ENCODE measurements at regions not wholly inside any gene's neighbourhood (a gene's known extent, or its start where the extent isn't known, plus 50 kb on each side); places are given as distances from the start of the nearest gene placed in this dataset.
"Not testable (repeated sequence)": the region's sequence is repeated elsewhere in the genome, so short reads cannot be mapped to it uniquely, and the experiment has no call there.

GRCh38 chr9:115414561-115414960 is 296.6 kb upstream of the TNC start:
- no peak overlapping the region for H3K27ac ChIP-seq (ENCODE audit: low read depth, low read length)
- no peaks in the 10 kb centered on the region for H3K79me2 ChIP-seq (ENCODE audit: control insufficient read depth, insufficient read depth, low read length, unreplicated experiment)
- no peaks in the 10 kb centered on the region for H3K4me1 ChIP-seq (ENCODE audit: control insufficient read depth, insufficient read depth, low read length, unreplicated experiment)

GRCh38 chr9:115415450-115415849 is 297.5 kb upstream of the TNC start:
- Histone ChIP-seq H3K27me3 (ENCODE audit: insufficient read depth, low read length) (no peaks in the 10 kb centered on the region), H2AFZ (ENCODE audit: low read length, unreplicated experiment) (no peak overlapping the region)

More at GRCh38 chr9:115414561-115414960, 296.6 kb upstream of the TNC start:
- no peaks in the 10 kb centered on the region for H3K27me3 ChIP-seq (ENCODE audit: insufficient read depth, low read length)
- H3K36me3 ChIP-seq (ENCODE audit: insufficient read depth, low read length) = no peaks in the 10 kb centered on the region
- no peak overlapping the region for H3K4me3 ChIP-seq (ENCODE audit: low read depth, low read length)
- no peak overlapping the region for H2AFZ ChIP-seq (ENCODE audit: low read length, unreplicated experiment)

GRCh38 chr9:115416299-115416698 is 298.3 kb upstream of the TNC start:
- H3K36me3 ChIP-seq (ENCODE audit: insufficient read depth, low read length) = no peaks in the 10 kb centered on the region
- H3K4me3 ChIP-seq (ENCODE audit: low read depth, low read length) = no peak overlapping the region
- H2AFZ ChIP-seq (ENCODE audit: low read length, unreplicated experiment) = no peak overlapping the region
- H3K27me3 ChIP-seq (ENCODE audit: insufficient read depth, low read length) = no peaks in the 10 kb centered on the region
- H3K4me1 ChIP-seq (ENCODE audit: control insufficient read depth, insufficient read depth, low read length, unreplicated experiment) = no peaks in the 10 kb centered on the region
- H3K79me2 ChIP-seq (ENCODE audit: control insufficient read depth, insufficient read depth, low read length, unreplicated experiment) = no peaks in the 10 kb centered on the region
- no peak overlapping the region for H3K27ac ChIP-seq (ENCODE audit: low read depth, low read length)

More at GRCh38 chr9:115415450-115415849, 297.5 kb upstream of the TNC start:
- Histone ChIP-seq H3K4me3 (ENCODE audit: low read depth, low read length) (no peak overlapping the region), H3K79me2 (ENCODE audit: control insufficient read depth, insufficient read depth, low read length, unreplicated experiment) (no peaks in the 10 kb centered on the region), H3K4me1 (ENCODE audit: control insufficient read depth, insufficient read depth, low read length, unreplicated experiment) (no peaks in the 10 kb centered on the region), H3K27ac (ENCODE audit: low read depth, low read length) (no peak overlapping the region), H3K36me3 (ENCODE audit: insufficient read depth, low read length) (no peaks in the 10 kb centered on the region)

GRCh38 chr9:115418181-115418580 is 300.2 kb upstream of the TNC start:
- H2AFZ ChIP-seq (ENCODE audit: low read length, unreplicated experiment); H3K36me3 ChIP-seq (ENCODE audit: insufficient read depth, low read length); H3K4me1 ChIP-seq (ENCODE audit: control insufficient read depth, insufficient read depth, low read length, unreplicated experiment); H3K79me2 ChIP-seq (ENCODE audit: control insufficient read depth, insufficient read depth, low read length, unreplicated experiment); H3K27ac ChIP-seq (ENCODE audit: low read depth, low read length); H3K4me3 ChIP-seq (ENCODE audit: low read depth, low read length); H3K27me3 ChIP-seq (ENCODE audit: insufficient read depth, low read length): not testable (repeated sequence)

GRCh38 chr9:115422932-115423440 is 305.0 kb upstream of the TNC start:
- H3K4me3 ChIP-seq (ENCODE audit: low read depth, low read length) = no peak overlapping the region
- H3K27ac ChIP-seq (ENCODE audit: low read depth, low read length) = no peak overlapping the region
- no peaks in the 10 kb centered on the region for H3K27me3 ChIP-seq (ENCODE audit: insufficient read depth, low read length)
- H3K36me3 ChIP-seq (ENCODE audit: insufficient read depth, low read length) = no peaks in the 10 kb centered on the region
- H2AFZ ChIP-seq (ENCODE audit: low read length, unreplicated experiment) = no peak overlapping the region
- H3K79me2 ChIP-seq (ENCODE audit: control insufficient read depth, insufficient read depth, low read length, unreplicated experiment) = no peaks in the 10 kb centered on the region
- no peaks in the 10 kb centered on the region for H3K4me1 ChIP-seq (ENCODE audit: control insufficient read depth, insufficient read depth, low read length, unreplicated experiment)

GRCh38 chr9:115423646-115424045 is 305.7 kb upstream of the TNC start:
- Histone ChIP-seq H3K4me1 (ENCODE audit: control insufficient read depth, insufficient read depth, low read length, unreplicated experiment) (no peaks in the 10 kb centered on the region), H3K27ac (ENCODE audit: low read depth, low read length) (no peak overlapping the region), H3K79me2 (ENCODE audit: control insufficient read depth, insufficient read depth, low read length, unreplicated experiment) (no peaks in the 10 kb centered on the region)

GRCh38 chr9:115425601-115426000 is 307.6 kb upstream of the TNC start:
- H3K27me3 ChIP-seq (ENCODE audit: insufficient read depth, low read length) = peaks cover 3% of the 10 kb centered on the region; the same call in 1 of the 2 replicates
- no peaks in the 10 kb centered on the region for H3K4me1 ChIP-seq (ENCODE audit: control insufficient read depth, insufficient read depth, low read length, unreplicated experiment)
- no peaks in the 10 kb centered on the region for H3K36me3 ChIP-seq (ENCODE audit: insufficient read depth, low read length)
- no peak overlapping the region for H2AFZ ChIP-seq (ENCODE audit: low read length, unreplicated experiment)
- no peak overlapping the region for H3K4me3 ChIP-seq (ENCODE audit: low read depth, low read length)
- H3K79me2 ChIP-seq (ENCODE audit: control insufficient read depth, insufficient read depth, low read length, unreplicated experiment) = no peaks in the 10 kb centered on the region
- H3K27ac ChIP-seq (ENCODE audit: low read depth, low read length) = no peak overlapping the region

More at GRCh38 chr9:115423646-115424045, 305.7 kb upstream of the TNC start:
- no peak overlapping the region for H3K4me3 ChIP-seq (ENCODE audit: low read depth, low read length)
- no peaks in the 10 kb centered on the region for H3K36me3 ChIP-seq (ENCODE audit: insufficient read depth, low read length)
- H3K27me3 ChIP-seq (ENCODE audit: insufficient read depth, low read length) = no peaks in the 10 kb centered on the region
- no peak overlapping the region for H2AFZ ChIP-seq (ENCODE audit: low read length, unreplicated experiment)

- Histone ChIP-seq H2AFZ (ENCODE audit: low read length, unreplicated experiment) (no peak overlapping the region), H3K4me1 (ENCODE audit: control insufficient read depth, insufficient read depth, low read length, unreplicated experiment) (no peaks in the 10 kb centered on the region), H3K36me3 (ENCODE audit: insufficient read depth, low read length) (no peaks in the 10 kb centered on the region), H3K27me3 (ENCODE audit: insufficient read depth, low read length) (peaks cover 12% of the 10 kb centered on the region; the same call in 1 of the 2 replicates), H3K27ac (ENCODE audit: low read depth, low read length) (no peak overlapping the region), H3K4me3 (ENCODE audit: low read depth, low read length) (no peak overlapping the region), H3K79me2 (ENCODE audit: control insufficient read depth, insufficient read depth, low read length, unreplicated experiment) (no peaks in the 10 kb centered on the region)
These were observed 319.5 kb upstream of the TNC start for GRCh38 chr9:115437418-115437817.

GRCh38 chr9:115439641-115440040 is 321.7 kb upstream of the TNC start:
- Histone ChIP-seq H3K27ac (ENCODE audit: low read depth, low read length) (no peak overlapping the region), H3K4me3 (ENCODE audit: low read depth, low read length) (no peak overlapping the region), H3K79me2 (ENCODE audit: control insufficient read depth, insufficient read depth, low read length, unreplicated experiment) (no peaks in the 10 kb centered on the region), H3K4me1 (ENCODE audit: control insufficient read depth, insufficient read depth, low read length, unreplicated experiment) (no peaks in the 10 kb centered on the region), H2AFZ (ENCODE audit: low read length, unreplicated experiment) (no peak overlapping the region), H3K36me3 (ENCODE audit: insufficient read depth, low read length) (no peaks in the 10 kb centered on the region), H3K27me3 (ENCODE audit: insufficient read depth, low read length) (peaks cover 7% of the 10 kb centered on the region; the same call in 1 of the 2 replicates)

GRCh38 chr9:115442054-115442453 is 324.1 kb upstream of the TNC start:
- H3K27ac ChIP-seq (ENCODE audit: low read depth, low read length) = no peak overlapping the region
- no peak overlapping the region for H2AFZ ChIP-seq (ENCODE audit: low read length, unreplicated experiment)
- H3K27me3 ChIP-seq (ENCODE audit: insufficient read depth, low read length) = peaks cover 7% of the 10 kb centered on the region; the same call in 1 of the 2 replicates

GRCh38 chr9:115443890-115444289 is 325.9 kb upstream of the TNC start:
- Histone ChIP-seq H2AFZ (ENCODE audit: low read length, unreplicated experiment) (no peak overlapping the region), H3K27ac (ENCODE audit: low read depth, low read length) (no peak overlapping the region), H3K4me3 (ENCODE audit: low read depth, low read length) (no peak overlapping the region), H3K4me1 (ENCODE audit: control insufficient read depth, insufficient read depth, low read length, unreplicated experiment) (no peaks in the 10 kb centered on the region), H3K79me2 (ENCODE audit: control insufficient read depth, insufficient read depth, low read length, unreplicated experiment) (no peaks in the 10 kb centered on the region), H3K27me3 (ENCODE audit: insufficient read depth, low read length) (peaks cover 5% of the 10 kb centered on the region; the same call in 1 of the 2 replicates), H3K36me3 (ENCODE audit: insufficient read depth, low read length) (no peaks in the 10 kb centered on the region)

More at GRCh38 chr9:115442054-115442453, 324.1 kb upstream of the TNC start:
- H3K4me1 ChIP-seq (ENCODE audit: control insufficient read depth, insufficient read depth, low read length, unreplicated experiment) = no peaks in the 10 kb centered on the region
- H3K79me2 ChIP-seq (ENCODE audit: control insufficient read depth, insufficient read depth, low read length, unreplicated experiment) = no peaks in the 10 kb centered on the region
- no peak overlapping the region for H3K4me3 ChIP-seq (ENCODE audit: low read depth, low read length)
- H3K36me3 ChIP-seq (ENCODE audit: insufficient read depth, low read length) = no peaks in the 10 kb centered on the region
